ENCODE measurements at regions not wholly inside any gene's neighbourhood (a gene's known extent, or its start where the extent isn't known, plus 50 kb on each side); places are given as distances from the start of the nearest gene placed in this dataset.

DNA sequence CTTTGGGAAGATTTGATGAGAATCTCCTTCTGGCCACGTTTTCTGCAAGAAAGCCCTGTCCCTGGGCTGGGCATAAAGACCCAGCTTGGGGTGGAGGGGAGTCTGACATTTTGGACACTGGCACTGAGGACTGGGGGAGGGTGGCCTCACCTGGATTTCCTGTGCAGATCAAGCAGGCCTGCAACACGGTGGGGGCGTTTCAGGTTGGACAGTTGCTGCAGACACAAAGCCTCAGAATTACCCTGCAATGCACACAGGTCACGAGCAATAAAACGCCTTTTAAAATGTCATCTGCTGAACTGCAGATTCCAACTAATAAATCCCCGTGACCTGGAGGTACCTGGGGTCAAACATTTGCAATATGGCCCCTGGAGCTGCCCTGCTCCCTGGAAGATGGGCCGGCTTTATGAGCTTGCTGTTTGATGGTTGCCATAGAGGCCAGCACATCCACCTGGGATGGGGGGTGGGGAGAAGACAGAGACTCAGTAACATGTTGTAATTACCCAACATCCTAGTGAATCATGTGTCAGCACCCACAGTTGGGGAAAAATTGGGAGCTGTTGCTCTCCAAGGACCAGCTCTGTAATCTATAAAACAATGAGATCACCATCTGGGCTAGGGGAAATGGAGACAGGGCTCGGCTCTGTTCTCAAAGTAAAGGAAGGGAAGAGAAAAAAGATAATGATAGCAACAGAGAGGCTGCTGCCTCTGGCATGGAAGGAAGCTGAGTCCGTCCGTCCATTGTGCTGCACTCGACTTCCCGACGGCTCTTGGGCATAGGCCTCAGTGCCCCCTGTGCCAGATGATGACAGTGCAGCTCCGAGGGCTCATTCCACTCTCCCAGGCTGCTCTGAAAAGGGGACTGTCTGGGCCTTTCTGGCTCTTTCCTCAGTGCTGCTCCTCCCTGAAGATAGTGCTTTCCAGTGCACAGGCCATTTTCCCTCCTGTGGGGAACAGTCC, 340.3 kb downstream of the CYRIA start:
- Mint-ChIP-seq H3K36me3 (ENCODE audit: insufficient read depth) (no peaks in the 10 kb centered on the region), H3K27me3 (no peaks in the 10 kb centered on the region), H3K4me3 (no peak overlapping the region), H3K27ac (no peak overlapping the region), H3K4me1 (ENCODE audit: low read depth in 2 of 2) (no peaks in the 10 kb centered on the region), H3K9me3 (peaks cover 0 to 9% of the 10 kb centered on the region in 2 donors)
- ATAC-seq (replicated peaks) (no peak), DNase-seq (no peak)

DNA sequence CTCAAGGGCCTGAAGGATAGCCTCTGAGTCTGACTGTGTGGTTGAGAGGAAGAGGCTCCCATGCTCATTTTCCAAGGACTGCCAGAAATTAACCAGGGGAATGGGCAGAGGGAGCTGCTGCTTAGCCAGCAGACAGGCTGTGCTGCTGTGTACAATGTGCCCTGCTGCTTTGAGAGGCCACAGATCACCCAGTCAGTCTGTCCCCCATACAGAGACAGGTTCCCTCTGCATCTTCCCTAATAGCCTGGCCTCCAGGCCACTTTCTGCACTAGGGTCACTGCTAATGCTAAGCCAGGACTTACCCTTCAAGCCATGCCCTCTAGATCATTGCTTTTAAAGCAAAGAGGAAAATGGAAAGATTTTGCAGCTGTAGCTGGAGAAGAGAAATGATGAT, 341.1 kb downstream of the CYRIA start:
- Mint-ChIP-seq H3K9me3 (peaks cover 0 to 9% of the 10 kb centered on the region in 2 donors), H3K27me3 (no peaks in the 10 kb centered on the region), H3K36me3 (ENCODE audit: insufficient read depth) (no peaks in the 10 kb centered on the region), H3K4me1 (ENCODE audit: low read depth in 2 of 2) (no peaks in the 10 kb centered on the region), H3K4me3 (no peak overlapping the region), H3K27ac (no peak overlapping the region)
- ATAC-seq (replicated peaks) = no peak
- no peak for DNase-seq

DNA sequence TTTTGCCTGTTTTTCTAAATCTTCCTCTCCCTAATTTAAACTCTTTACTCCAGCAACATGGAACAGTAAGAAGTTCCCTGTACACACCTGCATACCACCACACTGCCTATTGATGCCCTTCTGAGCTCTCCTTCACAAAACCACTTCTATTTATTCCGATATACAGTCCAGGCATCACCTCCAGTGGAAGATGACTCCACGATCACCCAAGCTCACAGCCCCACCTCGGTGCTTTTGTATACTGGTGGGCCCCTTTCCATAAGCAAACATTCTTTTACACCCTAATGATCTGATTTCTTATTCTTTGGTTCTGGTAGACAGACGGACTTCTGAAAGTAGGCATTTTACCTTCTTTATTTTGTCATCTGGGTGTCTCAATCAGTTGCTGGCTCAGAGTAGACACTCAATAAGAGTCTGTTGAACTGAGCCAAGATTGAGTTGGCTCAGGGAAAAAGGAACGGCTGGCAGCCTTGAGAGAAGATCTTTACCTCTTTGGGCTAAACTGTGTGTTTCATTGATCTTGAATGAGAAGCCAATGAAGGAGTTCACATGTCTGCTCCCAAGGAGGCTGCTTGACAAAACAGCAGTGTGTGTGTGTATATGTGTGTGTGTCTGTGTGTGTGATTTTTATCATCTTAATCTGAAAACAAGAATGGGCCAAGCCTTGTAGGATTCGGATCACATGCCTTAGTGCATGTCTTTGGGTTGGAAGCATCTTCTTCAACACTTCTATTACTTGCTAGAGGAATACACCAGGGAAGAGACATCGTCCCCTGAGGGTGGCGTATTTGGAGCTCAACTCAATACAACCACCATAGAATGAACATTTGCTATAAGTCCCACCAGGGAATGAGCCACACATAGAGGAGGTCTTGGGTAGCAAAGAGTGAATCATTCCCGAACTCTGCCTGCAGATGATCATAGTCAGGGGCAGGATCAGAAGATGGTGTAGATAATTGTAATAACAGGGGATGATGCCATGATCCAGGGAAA, 341.8 kb downstream of the CYRIA start:
- Mint-ChIP-seq H3K4me1 (ENCODE audit: low read depth in 2 of 2) (no peaks in the 10 kb centered on the region), H3K27me3 (no peaks in the 10 kb centered on the region), H3K9me3 (peaks cover 0 to 3% of the 10 kb centered on the region in 2 donors), H3K36me3 (ENCODE audit: insufficient read depth) (no peaks in the 10 kb centered on the region), H3K4me3 (no peak overlapping the region), H3K27ac (no peak overlapping the region)
- ATAC-seq (replicated peaks) (no peak), DNase-seq (no peak)

DNA sequence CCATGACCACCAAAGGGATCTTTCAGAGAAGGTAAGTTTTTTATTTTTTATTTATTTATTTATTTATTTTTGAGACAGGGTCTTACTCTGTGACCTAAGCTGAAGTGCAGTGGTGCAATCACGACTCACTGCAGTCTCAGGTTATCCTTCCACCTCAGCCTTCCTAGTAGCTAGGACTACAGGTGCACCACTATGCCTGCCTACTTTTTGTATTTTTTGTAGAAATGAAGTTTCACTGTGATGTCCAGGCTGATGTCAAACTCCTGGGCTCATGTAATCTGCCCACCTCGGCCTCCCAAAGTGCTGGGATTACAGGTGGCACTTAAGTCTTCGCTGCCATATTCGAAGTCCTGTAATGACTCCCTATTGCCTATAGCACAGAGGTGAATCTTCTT, 342.5 kb downstream of the CYRIA start:
- Mint-ChIP-seq H3K4me1 (ENCODE audit: low read depth in 2 of 2) (no peaks in the 10 kb centered on the region), H3K27me3 (no peaks in the 10 kb centered on the region), H3K36me3 (ENCODE audit: insufficient read depth) (no peaks in the 10 kb centered on the region), H3K9me3 (no peaks in the 10 kb centered on the region), H3K4me3 (no peak overlapping the region), H3K27ac (no peak overlapping the region)
- no peak for DNase-seq
- no peak for ATAC-seq (replicated peaks)

DNA sequence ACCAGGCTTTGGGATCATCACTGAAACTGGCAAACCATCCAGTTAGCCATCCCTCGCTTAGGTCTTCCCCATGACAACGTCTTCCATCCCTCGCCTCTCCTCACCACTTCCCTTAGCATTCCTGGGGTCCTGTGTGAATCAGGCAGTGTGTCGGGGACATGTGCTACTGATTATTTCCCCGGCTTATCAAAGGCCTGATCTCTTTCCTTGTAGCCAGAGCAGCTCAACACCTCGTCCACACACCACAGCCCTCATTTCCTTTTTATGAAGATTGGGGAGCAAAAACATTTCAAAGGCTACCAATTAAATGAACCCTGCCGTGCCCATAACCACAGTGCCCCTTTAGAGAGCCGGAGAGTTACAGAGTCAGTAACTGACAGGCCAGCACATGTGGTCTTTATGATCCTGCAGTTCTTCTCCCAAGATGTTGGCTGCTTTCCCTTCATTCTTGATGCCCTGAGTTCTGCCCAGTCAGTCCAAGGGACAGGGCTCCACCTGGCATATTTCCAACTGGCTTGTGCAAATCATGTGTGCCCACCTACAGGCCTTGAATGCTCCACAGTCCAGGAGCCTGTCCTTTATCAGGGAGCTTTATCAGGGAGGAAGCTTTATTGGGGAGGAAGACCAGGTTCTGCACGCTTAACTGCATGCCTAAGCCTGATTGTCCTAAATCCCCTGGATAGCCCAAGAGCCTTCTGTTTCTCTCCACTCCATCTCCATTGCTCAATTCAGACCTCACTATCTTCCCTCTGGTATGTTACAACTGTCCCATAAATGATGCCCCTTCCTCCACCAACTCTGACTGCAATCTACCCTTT, 343.1 kb downstream of the CYRIA start:
- DNase-seq (no peak), ATAC-seq (replicated peaks) (no peak)
- Mint-ChIP-seq H3K27ac (no peak overlapping the region), H3K36me3 (ENCODE audit: insufficient read depth) (no peaks in the 10 kb centered on the region), H3K4me1 (ENCODE audit: low read depth in 2 of 2) (no peaks in the 10 kb centered on the region), H3K9me3 (no peaks in the 10 kb centered on the region), H3K4me3 (no peak overlapping the region), H3K27me3 (no peaks in the 10 kb centered on the region)

DNA sequence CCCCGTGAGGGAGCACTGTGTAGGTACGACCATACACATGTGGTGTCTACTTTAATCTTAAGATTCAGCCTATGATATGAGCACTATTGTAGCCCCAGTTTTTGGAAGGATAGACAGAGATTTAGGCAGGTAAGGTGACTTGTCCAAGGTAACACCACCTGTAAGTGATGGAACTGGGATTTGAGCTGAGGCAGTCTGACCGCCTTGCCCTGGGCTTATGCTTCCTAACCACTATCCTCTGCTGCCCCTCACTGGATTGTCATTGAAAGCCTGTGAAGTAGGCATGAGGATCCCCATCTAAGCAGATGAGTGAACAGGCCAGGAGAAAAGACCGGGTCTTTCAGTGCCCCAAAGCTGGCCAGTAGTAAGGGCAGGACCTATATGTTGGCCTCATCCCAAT, 343.8 kb downstream of the CYRIA start:
- Mint-ChIP-seq H3K36me3 (ENCODE audit: insufficient read depth) (no peaks in the 10 kb centered on the region), H3K4me1 (ENCODE audit: low read depth in 2 of 2) (no peaks in the 10 kb centered on the region), H3K27me3 (no peaks in the 10 kb centered on the region), H3K27ac (no peak overlapping the region), H3K4me3 (no peak overlapping the region), H3K9me3 (no peaks in the 10 kb centered on the region)
- no peak for ATAC-seq (replicated peaks)
- no peak for DNase-seq

DNA sequence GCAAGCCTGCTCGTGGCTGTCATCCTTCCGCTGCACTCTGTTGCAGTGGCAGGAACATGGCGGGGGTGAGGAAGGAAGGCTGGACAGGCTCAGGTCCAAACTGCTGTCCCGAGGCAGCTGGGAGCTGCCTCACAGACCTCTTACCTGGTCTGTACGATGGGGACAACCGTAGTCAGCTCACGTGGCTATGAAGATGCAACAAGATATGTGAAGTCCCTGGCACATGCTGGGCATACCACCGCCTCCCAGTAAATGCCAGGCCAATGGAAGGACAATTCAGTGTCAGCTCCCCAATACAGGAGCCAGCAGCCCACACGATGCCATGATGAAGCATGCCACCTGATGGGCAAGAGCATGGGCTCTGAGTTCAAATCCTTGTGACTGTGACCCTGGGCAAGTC, 344.4 kb downstream of the CYRIA start:
- H3K4me1 Mint-ChIP-seq (ENCODE audit: low read depth in 2 of 2) = no peaks in the 10 kb centered on the region
- no peak for DNase-seq
- H3K4me3 Mint-ChIP-seq = no peak overlapping the region
- no peak for ATAC-seq (replicated peaks)
- H3K36me3 Mint-ChIP-seq (ENCODE audit: insufficient read depth) = no peaks in the 10 kb centered on the region
- no peaks in the 10 kb centered on the region for H3K27me3 Mint-ChIP-seq
- H3K9me3 Mint-ChIP-seq = no peaks in the 10 kb centered on the region
- H3K27ac Mint-ChIP-seq = no peak overlapping the region

DNA sequence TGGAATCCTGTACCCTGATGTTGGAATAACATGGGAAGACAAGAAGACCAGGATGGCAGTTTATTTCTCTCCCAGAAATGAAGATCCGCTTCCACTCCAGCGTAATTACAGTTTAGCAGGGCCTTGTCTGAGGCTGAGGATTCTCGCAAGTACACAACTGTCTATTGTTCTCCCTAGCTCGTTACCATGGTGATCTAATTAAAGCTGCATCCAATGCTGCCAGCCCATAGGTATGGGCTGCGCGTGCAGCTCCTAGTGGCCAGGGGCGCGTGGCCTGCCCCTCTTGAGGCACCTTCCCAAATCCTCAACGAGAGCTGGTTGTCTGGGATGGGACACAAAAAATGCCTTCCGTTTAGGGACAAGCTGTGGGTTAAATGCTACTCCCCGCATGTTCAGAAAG, 344.9 kb downstream of the CYRIA start:
- no peaks in the 10 kb centered on the region for H3K27me3 Mint-ChIP-seq
- no peaks in the 10 kb centered on the region for H3K36me3 Mint-ChIP-seq (ENCODE audit: insufficient read depth)
- no peaks in the 10 kb centered on the region for H3K4me1 Mint-ChIP-seq (ENCODE audit: low read depth in 2 of 2)
- H3K4me3 Mint-ChIP-seq = no peak overlapping the region
- H3K27ac Mint-ChIP-seq = no peak overlapping the region
- ATAC-seq (replicated peaks) (no peak), DNase-seq (no peak)
- no peaks in the 10 kb centered on the region for H3K9me3 Mint-ChIP-seq

DNA sequence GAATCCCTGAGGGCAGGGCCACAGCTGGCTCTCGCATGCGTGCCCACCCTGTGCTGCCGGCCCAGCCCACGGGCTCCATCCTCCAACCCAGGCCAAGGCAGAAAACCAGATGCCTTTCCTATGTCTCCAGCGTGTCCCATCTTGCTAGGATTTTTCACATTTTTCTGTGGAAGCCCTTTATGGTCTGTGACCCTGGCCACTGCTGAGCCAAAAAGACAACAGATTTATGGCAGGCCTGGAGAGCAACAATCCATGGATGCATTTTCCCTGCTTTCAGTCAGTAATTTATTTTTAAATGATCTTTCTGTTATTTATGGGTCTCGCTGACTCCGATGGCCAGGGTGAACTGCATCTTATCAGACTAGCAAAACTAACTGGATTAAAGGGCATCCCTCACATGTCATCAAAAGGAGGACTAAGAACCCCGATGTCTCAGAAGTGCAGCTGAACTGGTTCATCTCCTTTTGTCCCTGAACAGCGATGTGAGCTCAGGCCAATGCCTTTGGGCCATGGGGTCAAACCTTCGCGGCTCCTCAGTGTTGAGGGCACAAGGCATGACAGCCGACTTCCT, 346.0 kb downstream of the CYRIA start:
- no peaks in the 10 kb centered on the region for H3K27me3 Mint-ChIP-seq
- ATAC-seq (replicated peaks) (no peak), DNase-seq (no peak)
- H3K27ac Mint-ChIP-seq = no peak overlapping the region
- H3K4me1 Mint-ChIP-seq (ENCODE audit: low read depth in 2 of 2) = no peaks in the 10 kb centered on the region
- no peaks in the 10 kb centered on the region for H3K36me3 Mint-ChIP-seq (ENCODE audit: insufficient read depth)
- H3K4me3 Mint-ChIP-seq = no peak overlapping the region
- no peaks in the 10 kb centered on the region for H3K9me3 Mint-ChIP-seq

DNA sequence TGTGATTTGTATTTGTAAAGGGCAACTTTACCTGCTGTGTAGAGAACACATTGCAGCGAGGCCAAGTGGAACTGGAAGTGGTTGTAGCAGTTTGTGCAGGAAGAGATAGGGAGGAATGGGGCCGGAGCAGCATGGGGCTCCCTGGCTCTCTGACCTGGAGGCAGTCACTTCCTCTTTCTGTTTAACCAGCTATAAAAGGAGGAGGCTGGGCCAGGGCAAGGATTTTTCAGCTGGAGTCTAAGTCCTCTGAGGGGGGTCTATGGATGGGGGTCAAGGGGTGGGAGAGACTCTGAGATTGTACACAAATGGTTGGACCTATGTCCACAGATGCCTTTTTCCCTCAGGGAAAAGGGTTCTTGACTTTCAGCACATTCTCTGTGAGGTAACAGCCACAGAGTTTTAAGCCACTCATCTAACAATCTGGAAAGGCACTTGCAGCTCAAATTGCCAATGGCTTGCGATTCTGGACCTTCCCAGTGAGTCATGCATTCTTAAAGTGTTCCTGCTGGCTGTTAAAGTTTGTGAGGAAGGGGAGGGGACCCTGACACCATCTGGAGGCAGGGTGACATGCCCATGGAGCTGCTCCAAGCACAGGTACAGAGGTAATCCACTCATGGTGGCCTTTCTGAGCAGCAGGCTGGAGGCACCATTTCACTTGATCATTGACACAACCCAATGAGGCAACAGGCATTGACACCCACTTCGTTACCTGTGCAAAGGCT, 347.0 kb downstream of the CYRIA start:
- peaks cover 0 to 2% of the 10 kb centered on the region in 2 donors for H3K9me3 Mint-ChIP-seq
- H3K4me3 Mint-ChIP-seq = no peak overlapping the region
- H3K27me3 Mint-ChIP-seq = no peaks in the 10 kb centered on the region
- H3K36me3 Mint-ChIP-seq (ENCODE audit: insufficient read depth) = no peaks in the 10 kb centered on the region
- ATAC-seq (replicated peaks) = no peak
- H3K27ac Mint-ChIP-seq = no peak overlapping the region
- DNase-seq = no peak
- H3K4me1 Mint-ChIP-seq (ENCODE audit: low read depth in 2 of 2) = no peaks in the 10 kb centered on the region

DNA sequence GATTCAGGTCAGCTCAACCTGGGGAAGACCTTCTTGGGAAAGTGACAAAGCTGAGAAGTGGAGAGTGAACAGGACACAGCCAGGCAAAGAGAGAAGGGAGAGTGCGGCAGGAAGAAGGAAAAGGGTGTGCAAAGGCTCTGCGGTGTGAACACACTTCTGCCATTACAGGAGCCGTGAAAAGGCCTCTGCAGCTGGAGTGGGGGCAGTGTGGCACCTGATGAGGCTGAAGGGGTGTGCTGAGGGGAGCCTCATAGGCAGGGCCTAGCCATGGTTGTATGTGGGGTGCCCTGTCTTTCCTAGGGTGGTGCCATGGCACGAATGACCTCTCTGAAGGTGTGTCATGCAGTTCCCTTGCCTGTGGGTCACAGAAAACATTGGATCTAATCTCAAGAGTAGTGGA, 347.6 kb downstream of the CYRIA start:
- ATAC-seq (replicated peaks) (no peak), DNase-seq (no peak)
- Mint-ChIP-seq H3K27me3 (no peaks in the 10 kb centered on the region), H3K4me3 (no peak overlapping the region), H3K4me1 (ENCODE audit: low read depth in 2 of 2) (no peaks in the 10 kb centered on the region), H3K9me3 (peaks cover 0 to 6% of the 10 kb centered on the region in 2 donors), H3K27ac (no peak overlapping the region), H3K36me3 (ENCODE audit: insufficient read depth) (no peaks in the 10 kb centered on the region)

DNA sequence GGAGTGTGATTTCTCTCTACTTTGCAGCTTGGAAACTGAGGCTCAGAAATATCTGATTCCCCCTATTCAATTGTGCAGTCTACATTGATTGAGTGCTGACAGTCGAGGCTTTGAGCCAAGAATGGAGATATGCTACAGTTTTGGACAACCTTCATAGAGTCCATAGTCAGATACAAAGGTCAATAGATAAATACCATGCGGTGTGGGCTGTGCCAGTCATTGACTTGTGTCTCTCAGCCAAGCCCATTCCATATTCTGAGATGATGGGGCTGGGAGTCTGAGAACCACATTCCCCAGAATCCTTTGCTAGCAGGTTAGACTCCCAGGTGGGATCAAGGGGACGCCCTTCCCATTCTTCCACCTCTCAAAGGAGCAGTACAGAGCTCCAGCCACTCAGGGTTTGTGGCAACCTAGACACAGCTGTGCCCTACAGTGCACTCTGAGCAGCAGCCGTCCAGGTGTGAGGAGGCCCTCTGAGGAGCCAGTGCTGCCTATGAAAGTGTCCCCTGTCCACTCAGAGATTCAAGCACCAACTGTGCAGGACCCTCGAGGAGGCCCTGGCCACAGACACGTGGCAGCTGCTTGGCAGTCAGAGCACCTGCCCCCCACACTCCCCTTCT, 348.3 kb downstream of the CYRIA start:
- no peaks in the 10 kb centered on the region for H3K27me3 Mint-ChIP-seq
- H3K27ac Mint-ChIP-seq = no peak overlapping the region
- no peak overlapping the region for H3K4me3 Mint-ChIP-seq
- DNase-seq (no peak), ATAC-seq (replicated peaks) (no peak)
- H3K9me3 Mint-ChIP-seq = peaks cover 2 to 7% of the 10 kb centered on the region in 2 donors
- no peaks in the 10 kb centered on the region for H3K36me3 Mint-ChIP-seq (ENCODE audit: insufficient read depth)
- no peaks in the 10 kb centered on the region for H3K4me1 Mint-ChIP-seq (ENCODE audit: low read depth in 2 of 2)

Data from effector memory CD8-positive, alpha-beta T cell (primary cell).